ENCODE measurements at regions not wholly inside any gene's neighbourhood (a gene's known extent, or its start where the extent isn't known, plus 50 kb on each side); places are given as distances from the start of the nearest gene placed in this dataset.
"Not testable (repeated sequence)": the region's sequence is repeated elsewhere in the genome, so short reads cannot be mapped to it uniquely, and the experiment has no call there.

GRCh38 chr3:59374091-59374817, 324.4 kb upstream of the CFAP20DC start:
- H3K4me1 ChIP-seq: peaks cover 11 to 33% (median 20%) of the 10 kb centered on the region in 10 experiments
- TF ChIP-seq Cebpa-rat (IDR thresholded peaks at IDR 0.05): no peak
- H3K4me3 ChIP-seq: no peak overlapping the region
- H4K20me1 ChIP-seq: no peaks in the 10 kb centered on the region
- no peaks in the 10 kb centered on the region for H3K36me3 ChIP-seq
- H3K27ac ChIP-seq: peak overlapping the region in 5 of 11 experiments; percentile 10 to 52 (median 30); a peak in 4 of 22 replicates
- H3K9ac ChIP-seq: no peak overlapping the region
- H3K4me2 ChIP-seq: peak overlapping the region; percentile 10 to 69 (median 55); a peak in 20 of 22 replicates
- peaks cover 0 to 14% (median 0%) of the 10 kb centered on the region in 11 experiments; a peak in 2 of 22 replicates for H3K9me3 ChIP-seq (replicated peaks in 1 of 11)
- no peaks in the 10 kb centered on the region for H3K27me3 ChIP-seq

- Histone ChIP-seq H3K9me3 (replicated peaks in 1 of 11) (peaks cover 0 to 11% (median 0%) of the 10 kb centered on the region in 11 experiments; a peak in 2 of 22 replicates), H3K4me3 (no peak overlapping the region), H4K20me1 (no peaks in the 10 kb centered on the region), H3K36me3 (no peaks in the 10 kb centered on the region), H3K9ac (no peak overlapping the region), H3K27ac (no peak overlapping the region), H3K4me1 (peaks cover 18 to 47% (median 21%) of the 10 kb centered on the region in 10 experiments), H3K4me2 (peak overlapping the region in 7 of 11 experiments; percentile 11 to 52 (median 46); a peak in 10 of 22 replicates), H3K27me3 (no peaks in the 10 kb centered on the region)
- TF ChIP-seq Cebpa-rat (IDR thresholded peaks at IDR 0.05): no peak
These were observed 322.5 kb upstream of the CFAP20DC start for GRCh38 chr3:59372346-59372745.

GRCh38 chr3:59368900-59369675, 319.3 kb upstream of the CFAP20DC start:
- Histone ChIP-seq H4K20me1 (no peaks in the 10 kb centered on the region), H3K27ac (no peak overlapping the region), H3K4me1 (peaks cover 8 to 43% (median 14%) of the 10 kb centered on the region in 10 experiments; a peak in 17 of 20 replicates), H3K9me3 (replicated peaks in 1 of 11) (peaks cover 0 to 5% (median 0%) of the 10 kb centered on the region in 11 experiments; a peak in 2 of 22 replicates), H3K4me3 (no peak overlapping the region), H3K36me3 (no peaks in the 10 kb centered on the region), H3K27me3 (no peaks in the 10 kb centered on the region), H3K4me2 (peak overlapping the region in 4 of 11 experiments; percentile 4 to 35 (median 17); a peak in 5 of 22 replicates), H3K9ac (no peak overlapping the region)
- TF ChIP-seq Cebpa-rat (IDR thresholded peaks at IDR 0.05): no peak

GRCh38 chr3:59367150-59367549, 317.3 kb upstream of the CFAP20DC start:
- H3K36me3 ChIP-seq: no peaks in the 10 kb centered on the region
- H3K27me3 ChIP-seq: no peaks in the 10 kb centered on the region
- peak overlapping the region in 5 of 11 experiments; percentile 3 to 22 (median 17); a peak in 6 of 22 replicates for H3K4me2 ChIP-seq
- peaks cover 7 to 28% (median 10%) of the 10 kb centered on the region in 10 experiments; a peak in 17 of 20 replicates for H3K4me1 ChIP-seq
- no peak overlapping the region for H3K27ac ChIP-seq
- no peak overlapping the region for H3K4me3 ChIP-seq
- H4K20me1 ChIP-seq: no peaks in the 10 kb centered on the region
- TF ChIP-seq Cebpa-rat (IDR thresholded peaks at IDR 0.05): no peak
- H3K9ac ChIP-seq: no peak overlapping the region
- peaks cover 0 to 5% (median 0%) of the 10 kb centered on the region in 11 experiments; a peak in 2 of 22 replicates for H3K9me3 ChIP-seq (replicated peaks in 1 of 11)

GRCh38 chr3:59366218-59366617, 316.4 kb upstream of the CFAP20DC start:
- Histone ChIP-seq H3K27ac (no peak overlapping the region), H3K9ac (no peak overlapping the region), H3K4me2 (no peak overlapping the region), H4K20me1 (no peaks in the 10 kb centered on the region), H3K4me1 (peaks cover 5 to 21% (median 9%) of the 10 kb centered on the region in 10 experiments; a peak in 11 of 20 replicates), H3K4me3 (no peak overlapping the region), H3K9me3 (replicated peaks in 1 of 11) (peaks cover 0 to 5% (median 0%) of the 10 kb centered on the region in 11 experiments; a peak in 2 of 22 replicates), H3K27me3 (no peaks in the 10 kb centered on the region), H3K36me3 (no peaks in the 10 kb centered on the region)
- TF ChIP-seq Cebpa-rat (IDR thresholded peaks at IDR 0.05): no peak

- Histone ChIP-seq H3K4me3 (no peak overlapping the region), H3K27ac (no peak overlapping the region), H4K20me1 (no peaks in the 10 kb centered on the region), H3K27me3 (no peaks in the 10 kb centered on the region), H3K36me3 (no peaks in the 10 kb centered on the region), H3K4me1 (peaks cover 5 to 21% (median 9%) of the 10 kb centered on the region in 10 experiments; a peak in 11 of 20 replicates), H3K9me3 (replicated peaks in 1 of 11) (peaks cover 10 to 19% (median 13%) of the 10 kb centered on the region in 11 experiments), H3K4me2 (no peak overlapping the region), H3K9ac (no peak overlapping the region)
- TF ChIP-seq Cebpa-rat (IDR thresholded peaks at IDR 0.05): no peak
These were observed 314.7 kb upstream of the CFAP20DC start for GRCh38 chr3:59364496-59364895.

GRCh38 chr3:59360312-59360711, 310.5 kb upstream of the CFAP20DC start:
- H4K20me1 ChIP-seq, H3K4me3 ChIP-seq, H3K4me1 ChIP-seq, H3K27ac ChIP-seq, H3K9ac ChIP-seq, H3K27me3 ChIP-seq, H3K36me3 ChIP-seq, H3K4me2 ChIP-seq: not testable (repeated sequence)
- H3K9me3 ChIP-seq (replicated peaks in 1 of 11): peaks cover 13 to 23% (median 16%) of the 10 kb centered on the region in 11 experiments

- no peaks in the 10 kb centered on the region; a peak in 1 of 22 replicates for H3K9me3 ChIP-seq (replicated peaks in 1 of 11)
- H3K27me3 ChIP-seq: no peaks in the 10 kb centered on the region
- H3K9ac ChIP-seq: no peak overlapping the region
- no peak overlapping the region for H3K4me2 ChIP-seq
- no peaks in the 10 kb centered on the region for H3K4me1 ChIP-seq
- no peak overlapping the region for H3K27ac ChIP-seq
- H3K36me3 ChIP-seq: no peaks in the 10 kb centered on the region
- TF ChIP-seq Cebpa-rat (IDR thresholded peaks at IDR 0.05): no peak
- no peak overlapping the region for H3K4me3 ChIP-seq
- no peaks in the 10 kb centered on the region for H4K20me1 ChIP-seq
These were observed 291.6 kb upstream of the CFAP20DC start for GRCh38 chr3:59341459-59341858.

GRCh38 chr3:59339818-59340217, 290.0 kb upstream of the CFAP20DC start:
- Histone ChIP-seq H3K9me3 (replicated peaks in 1 of 11) (no peaks in the 10 kb centered on the region), H3K36me3 (no peaks in the 10 kb centered on the region), H3K27ac (no peak overlapping the region), H3K4me3 (no peak overlapping the region), H3K4me2 (peak overlapping the region in 2 of 11 experiments; percentile 1 to 3; a peak in 1 of 22 replicates), H3K27me3 (no peaks in the 10 kb centered on the region), H3K4me1 (no peaks in the 10 kb centered on the region), H3K9ac (no peak overlapping the region), H4K20me1 (no peaks in the 10 kb centered on the region)
- no peak for TF ChIP-seq Cebpa-rat (IDR thresholded peaks at IDR 0.05)
